Neural progenitor cell (in vitro differentiated cells): ENCODE measurements at regions not wholly inside any gene's neighbourhood (a gene's known extent, or its start where the extent isn't known, plus 50 kb on each side); places are given as distances from the start of the nearest gene placed in this dataset.

Experiments
- DNase-seq: peaks from one replicate; pipeline ENCODE4 v3.0.0-alpha.2; 2016; ENCODE audit warnings: low spot score
- H2AFZ ChIP-seq: fragments of 200-600 bp; sonication (generic); replicated peaks from 2 replicates; pipeline ENCODE4 v1.6.1; 2016; ENCODE audit warnings: antibody characterized with exemption
- H3F3A ChIP-seq: fragments of 200-600 bp; sonication (generic); 2 replicates; pipeline ENCODE4 v1.6.1; 2016; ENCODE audit warnings: antibody characterized with exemption, low read depth
- H3K27ac ChIP-seq: fragments of 200-600 bp; sonication (generic); 2 replicates; pipeline ENCODE4 v1.5.1; 2016; ENCODE audit warnings: mild to moderate bottlenecking
- H3K27me3 ChIP-seq: fragments of 200-600 bp; sonication (generic); 2 replicates; pipeline ENCODE4 v1.6.1; 2016; ENCODE audit warnings: mild to moderate bottlenecking, moderate library complexity
- H3K36me3 ChIP-seq: fragments of 200-600 bp; sonication (generic); 2 replicates; pipeline ENCODE4 v1.5.1; 2016
- H3K4me1 ChIP-seq: fragments of 200-600 bp; sonication (generic); 2 replicates; pipeline ENCODE4 v1.6.1; 2016; ENCODE audit warnings: mixed run types
- H3K4me2 ChIP-seq: fragments of 200-600 bp; sonication (generic); 2 replicates; pipeline ENCODE4 v1.6.1; 2016
- H3K4me3 ChIP-seq: fragments of 200-600 bp; sonication (generic); 2 replicates; pipeline ENCODE4 v1.5.1; 2016
- H3K79me2 ChIP-seq: fragments of 200-600 bp; sonication (generic); 2 replicates; pipeline ENCODE4 v1.6.1; 2016; ENCODE audit warnings: low read depth
- H3K9ac ChIP-seq: fragments of 200-600 bp; sonication (generic); 2 replicates; pipeline ENCODE4 v1.6.1; 2016
- H3K9me3 ChIP-seq: fragments of 200-600 bp; sonication (generic); 2 replicates; pipeline ENCODE4 v1.5.1; 2016; ENCODE audit warnings: low read depth
- H4K20me1 ChIP-seq: fragments of 200-600 bp; sonication (generic); 2 replicates; pipeline ENCODE4 v1.6.1; 2016; ENCODE audit warnings: low read depth
- H3K27ac Mint-ChIP-seq: 3 replicates; pipeline ENCODE4 v1.8.0; 2021; ENCODE audit warnings: mixed read lengths
- H3K27me3 Mint-ChIP-seq: 2 replicates; pipeline ENCODE4 v1.8.0; 2022; ENCODE audit warnings: low read depth, mild to moderate bottlenecking, inconsistent platforms, moderate library complexity, mixed read lengths; ENCODE audit not compliant: insufficient read depth
- H3K36me3 Mint-ChIP-seq: 3 replicates; pipeline ENCODE4 v1.8.0; 2021; ENCODE audit warnings: mixed read lengths
- H3K4me1 Mint-ChIP-seq: 3 replicates; pipeline ENCODE4 v1.8.0; 2021; ENCODE audit warnings: mixed read lengths
- H3K4me3 Mint-ChIP-seq: 3 replicates; pipeline ENCODE4 v1.8.0; 2021; ENCODE audit warnings: mild to moderate bottlenecking, moderate library complexity, mixed read lengths
- H3K9me3 Mint-ChIP-seq: 3 replicates; pipeline ENCODE4 v1.8.0; 2020; ENCODE audit warnings: mixed read lengths
- EZH2 ChIP-seq: fragments of 200-600 bp; sonication (generic); IDR thresholded peaks from 2 replicates; pipeline ENCODE4 v1.6.1; 2017; ENCODE audit warnings: antibody characterized with exemption, mild to moderate bottlenecking, moderate library complexity
- EZH2phosphoT487 ChIP-seq: fragments of 200-600 bp; sonication (generic); IDR thresholded peaks from 2 replicates; pipeline ENCODE4 v1.6.1; 2017; ENCODE audit warnings: antibody characterized with exemption
- TF ChIP-seq, protein P1 (sequence below): fragments of 200-600 bp; sonication (generic); IDR thresholded peaks from 2 replicates; pipeline ENCODE4 v1.5.1; 2017; ENCODE audit warnings: antibody characterized with exemption, mild to moderate bottlenecking

DNA sequence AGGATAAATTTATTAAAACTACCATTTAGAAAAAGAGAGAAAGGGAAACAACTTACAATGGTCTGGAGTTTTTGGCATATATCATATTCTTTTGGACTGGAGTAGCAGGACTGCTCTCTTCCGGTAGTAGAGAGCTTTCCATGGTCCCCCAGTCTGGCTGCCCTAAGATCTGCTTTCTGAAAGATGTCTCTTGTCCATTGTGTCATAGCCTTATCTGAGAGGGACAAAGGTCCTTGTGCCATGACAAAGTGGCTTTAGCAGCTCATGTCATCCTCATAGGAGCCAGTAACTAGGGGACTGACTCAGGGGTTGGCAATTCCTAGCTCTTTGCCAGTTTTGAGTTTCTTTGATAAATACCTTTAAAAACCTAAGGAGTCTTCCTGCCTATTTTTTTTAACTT is 505.5 kb upstream of the ZEB2 start:
- Mint-ChIP-seq H3K9me3 (no peaks in the 10 kb centered on the region), H3K27ac (no peak overlapping the region), H3K27me3 (peaks cover 2% of the 10 kb centered on the region), H3K4me3 (no peak overlapping the region), H3K36me3 (no peaks in the 10 kb centered on the region), H3K4me1 (peaks cover 14% of the 10 kb centered on the region)
- DNase-seq, result no peak
- H3F3A ChIP-seq, result no peaks in the 10 kb centered on the region
- H4K20me1 ChIP-seq, result no peaks in the 10 kb centered on the region
- TF ChIP-seq, protein P1, sequence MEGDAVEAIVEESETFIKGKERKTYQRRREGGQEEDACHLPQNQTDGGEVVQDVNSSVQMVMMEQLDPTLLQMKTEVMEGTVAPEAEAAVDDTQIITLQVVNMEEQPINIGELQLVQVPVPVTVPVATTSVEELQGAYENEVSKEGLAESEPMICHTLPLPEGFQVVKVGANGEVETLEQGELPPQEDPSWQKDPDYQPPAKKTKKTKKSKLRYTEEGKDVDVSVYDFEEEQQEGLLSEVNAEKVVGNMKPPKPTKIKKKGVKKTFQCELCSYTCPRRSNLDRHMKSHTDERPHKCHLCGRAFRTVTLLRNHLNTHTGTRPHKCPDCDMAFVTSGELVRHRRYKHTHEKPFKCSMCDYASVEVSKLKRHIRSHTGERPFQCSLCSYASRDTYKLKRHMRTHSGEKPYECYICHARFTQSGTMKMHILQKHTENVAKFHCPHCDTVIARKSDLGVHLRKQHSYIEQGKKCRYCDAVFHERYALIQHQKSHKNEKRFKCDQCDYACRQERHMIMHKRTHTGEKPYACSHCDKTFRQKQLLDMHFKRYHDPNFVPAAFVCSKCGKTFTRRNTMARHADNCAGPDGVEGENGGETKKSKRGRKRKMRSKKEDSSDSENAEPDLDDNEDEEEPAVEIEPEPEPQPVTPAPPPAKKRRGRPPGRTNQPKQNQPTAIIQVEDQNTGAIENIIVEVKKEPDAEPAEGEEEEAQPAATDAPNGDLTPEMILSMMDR, result no peak
- TF ChIP-seq EZH2 (no peak), EZH2phosphoT487 (no peak)
- peaks cover 6% of the 10 kb centered on the region for H3K4me1 ChIP-seq
- no peak overlapping the region for H3K4me3 ChIP-seq
- H3K36me3 ChIP-seq, result no peaks in the 10 kb centered on the region
- H3K9ac ChIP-seq, result no peak overlapping the region
- H2AFZ ChIP-seq, result no peak overlapping the region
- H3K9me3 ChIP-seq, result no peaks in the 10 kb centered on the region
- no peak overlapping the region for H3K27ac ChIP-seq
- no peaks in the 10 kb centered on the region for H3K27me3 ChIP-seq
- no peak overlapping the region for H3K4me2 ChIP-seq
- no peaks in the 10 kb centered on the region for H3K79me2 ChIP-seq

DNA sequence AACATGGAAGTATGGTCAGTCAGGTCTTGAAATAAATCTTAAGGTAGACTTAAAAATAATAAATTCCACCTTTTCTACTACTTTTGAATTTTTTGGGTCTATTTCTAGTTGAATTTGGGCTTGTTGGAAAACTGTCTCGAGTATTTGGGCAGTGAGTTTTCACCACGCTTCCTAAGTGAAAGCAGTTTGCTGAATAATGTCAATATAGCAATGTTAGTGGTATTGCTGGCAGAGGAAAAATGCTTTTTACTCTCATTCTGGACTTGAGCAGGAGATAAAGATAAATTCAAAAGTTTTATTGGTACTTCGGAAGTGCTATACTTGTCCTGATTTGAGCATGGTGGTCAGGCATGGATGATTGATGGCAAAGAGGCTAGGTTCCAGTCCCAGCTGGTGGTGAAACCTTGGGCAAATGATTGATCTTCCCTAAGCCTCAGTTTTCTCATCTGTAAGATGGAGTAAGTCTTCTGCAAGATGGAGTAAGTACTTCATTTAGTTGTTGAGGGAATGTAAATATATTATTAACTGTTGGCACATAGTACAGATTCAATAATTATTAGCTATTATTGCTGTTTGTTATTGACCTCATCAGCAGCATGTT is 503.5 kb upstream of the ZEB2 start:
- Mint-ChIP-seq H3K4me3 (no peak overlapping the region), H3K4me1 (peaks cover 3% of the 10 kb centered on the region), H3K27me3 (no peaks in the 10 kb centered on the region), H3K27ac (no peak overlapping the region), H3K9me3 (no peaks in the 10 kb centered on the region), H3K36me3 (no peaks in the 10 kb centered on the region)
- Histone ChIP-seq H4K20me1 (no peaks in the 10 kb centered on the region), H3K4me3 (no peak overlapping the region), H3K27ac (no peak overlapping the region), H2AFZ (no peak overlapping the region), H3K79me2 (no peaks in the 10 kb centered on the region), H3K9me3 (no peaks in the 10 kb centered on the region), H3K4me2 (no peak overlapping the region), H3K36me3 (no peaks in the 10 kb centered on the region), H3K27me3 (no peaks in the 10 kb centered on the region), H3K9ac (no peak overlapping the region), H3F3A (no peaks in the 10 kb centered on the region), H3K4me1 (no peaks in the 10 kb centered on the region)
- TF ChIP-seq EZH2 (no peak), EZH2phosphoT487 (no peak)
- TF ChIP-seq, protein P1, result no peak
- DNase-seq, result no peak

DNA sequence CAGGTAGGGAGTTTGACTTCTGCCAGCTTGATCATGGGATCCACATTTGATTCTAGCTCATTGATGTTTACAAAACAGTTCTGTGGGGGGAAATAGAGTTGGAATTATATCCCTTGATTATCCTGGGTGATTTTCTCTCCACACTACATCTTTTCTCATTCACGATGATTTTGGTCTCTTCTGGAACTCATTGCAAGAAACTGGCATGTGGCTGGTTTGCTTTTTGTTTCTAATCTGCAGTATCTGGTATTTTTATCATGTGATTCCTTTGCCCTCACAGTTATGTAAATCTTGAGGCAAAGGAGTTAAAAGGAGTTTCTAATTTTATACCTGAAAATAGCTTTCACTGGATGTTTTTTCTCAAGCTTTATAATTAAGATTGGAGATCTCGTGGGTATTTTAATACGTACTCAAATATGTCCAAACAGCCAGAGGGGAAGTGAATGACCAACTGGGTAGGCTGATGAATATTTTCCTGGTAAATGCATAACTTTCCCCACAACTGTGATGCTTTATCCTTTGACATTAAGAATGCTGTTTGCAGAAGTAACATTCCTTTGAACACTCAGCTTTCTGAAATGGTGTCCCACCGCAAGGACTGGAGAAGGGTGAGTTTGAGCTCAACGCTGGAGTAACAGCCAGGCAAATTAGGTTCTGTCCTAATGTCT is 502.9 kb upstream of the ZEB2 start:
- Mint-ChIP-seq H3K4me1 (peaks cover 3% of the 10 kb centered on the region), H3K36me3 (no peaks in the 10 kb centered on the region), H3K9me3 (no peaks in the 10 kb centered on the region), H3K27ac (no peak overlapping the region), H3K4me3 (no peak overlapping the region), H3K27me3 (no peaks in the 10 kb centered on the region)
- H3K36me3 ChIP-seq, result no peaks in the 10 kb centered on the region
- H3K9me3 ChIP-seq, result no peaks in the 10 kb centered on the region
- H3K79me2 ChIP-seq, result no peaks in the 10 kb centered on the region
- no peak overlapping the region for H2AFZ ChIP-seq
- no peaks in the 10 kb centered on the region for H3K4me1 ChIP-seq
- H3K27me3 ChIP-seq, result no peaks in the 10 kb centered on the region
- H3F3A ChIP-seq, result no peaks in the 10 kb centered on the region
- no peak overlapping the region for H3K9ac ChIP-seq
- no peak overlapping the region for H3K4me3 ChIP-seq
- H3K27ac ChIP-seq, result no peak overlapping the region
- no peaks in the 10 kb centered on the region for H4K20me1 ChIP-seq
- no peak for DNase-seq
- H3K4me2 ChIP-seq, result no peak overlapping the region
- TF ChIP-seq EZH2phosphoT487 (no peak), EZH2 (no peak)
- TF ChIP-seq, protein P1, result no peak
